Lower leg skin (tissue), 3 donors: ENCODE measurements at regions not wholly inside any gene's neighbourhood (a gene's known extent, or its start where the extent isn't known, plus 50 kb on each side); places are given as distances from the start of the nearest gene placed in this dataset.

Experiments used
- CTCF ChIP-seq, 3 donors: fragments of 450-650 bp; IDR thresholded peaks; one replicate each; pipeline ENCODE4 v1.5.1; 2016; ENCODE audit warnings: antibody characterized with exemption in 3 of 3, mild to moderate bottlenecking in 3 of 3, moderate library complexity in 2 of 3
- POLR2A ChIP-seq, 2 donors: fragments of 450-650 bp; IDR thresholded peaks; one replicate each; pipeline ENCODE4 v1.6.1; 2016 to 2017; ENCODE audit warnings: antibody characterized with exemption in 2 of 2, mild to moderate bottlenecking in 1 of 2, moderate library complexity in 1 of 2

- TF ChIP-seq CTCF (IDR thresholded peaks at IDR 0.05), result no peak
- TF ChIP-seq POLR2A (IDR thresholded peaks at IDR 0.05), result no peak
These were observed 204.4 kb upstream of the DPP6 start for GRCh38 chr7:153847828-153848227.
